Thoracic aorta (tissue), 2 donors: ENCODE measurements at regions not wholly inside any gene's neighbourhood (a gene's known extent, or its start where the extent isn't known, plus 50 kb on each side); places are given as distances from the start of the nearest gene placed in this dataset.

ENCODE experiments used
- ATAC-seq: fragments of 150-250 bp; one replicate; pipeline ENCODE4 v1.8.0; 2017; ENCODE audit warnings: low read depth; ENCODE audit not compliant: insufficient number of reproducible peaks, low FRiP score
- DNase-seq: peaks from one replicate; pipeline ENCODE4 v3.0.0-alpha.2; 2020; ENCODE audit warnings: low spot score
- H3K27ac ChIP-seq, 2 donors: fragments of 200-600 bp; sonication (generic); 1 replicate in 1 of 2; 2 replicates in 1 of 2; pipeline ENCODE4 v1.5.1; 2016; ENCODE audit warnings: mild to moderate bottlenecking in 2 of 2, moderate library complexity in 2 of 2
- H3K27me3 ChIP-seq: fragments of 200-600 bp; sonication (generic); replicated peaks from 2 replicates; pipeline ENCODE4 v1.6.0; 2016; ENCODE audit warnings: mild to moderate bottlenecking; ENCODE audit not compliant: insufficient read depth
- H3K36me3 ChIP-seq: fragments of 200-600 bp; sonication (generic); one replicate; pipeline ENCODE4 v1.5.1; 2016
- H3K4me1 ChIP-seq, 2 donors: fragments of 200-600 bp; sonication (generic); 1 replicate in 1 of 2; 2 replicates in 1 of 2; pipeline versions ENCODE4 v1.5.1 to v1.6.0; 2016; ENCODE audit warnings: low read depth in 2 of 2, mild to moderate bottlenecking in 1 of 2; ENCODE audit not compliant: control insufficient read depth in 1 of 2
- H3K4me3 ChIP-seq: fragments of 200-600 bp; sonication (generic); 2 replicates; pipeline ENCODE4 v1.5.1; 2016; ENCODE audit warnings: mild to moderate bottlenecking
- H3K9me3 ChIP-seq: fragments of 200-600 bp; sonication (generic); 2 replicates; pipeline ENCODE4 v1.5.1; 2016
- TF ChIP-seq, protein P1 (sequence below): fragments of 200-600 bp; sonication (generic); IDR thresholded peaks from one replicate; pipeline ENCODE4 v1.5.1; 2019; ENCODE audit warnings: antibody characterized with exemption

DNA sequence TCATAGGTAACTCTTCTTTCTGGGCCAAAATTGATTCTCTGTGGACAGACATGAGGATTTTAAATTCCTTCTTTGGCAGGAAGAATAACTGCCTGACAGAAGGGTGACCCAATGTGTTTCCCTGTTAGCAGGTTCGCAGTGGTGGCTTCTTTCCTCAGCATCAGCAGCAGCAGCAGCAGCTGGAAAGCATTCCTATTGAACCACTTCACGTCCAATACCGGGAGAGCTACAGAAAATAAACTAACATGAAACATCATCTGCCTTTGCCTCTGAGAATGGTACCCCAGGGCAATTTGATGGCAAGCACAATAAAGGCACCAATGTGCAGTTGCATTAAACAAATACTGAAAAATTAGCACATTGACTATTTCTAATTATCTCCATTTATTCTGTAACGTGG lies 214.5 kb downstream of the TMEM167A start:
- no peaks in the 10 kb centered on the region for H3K27me3 ChIP-seq
- no peak overlapping the region for H3K27ac ChIP-seq
- no peak for ATAC-seq
- TF ChIP-seq, protein P1, sequence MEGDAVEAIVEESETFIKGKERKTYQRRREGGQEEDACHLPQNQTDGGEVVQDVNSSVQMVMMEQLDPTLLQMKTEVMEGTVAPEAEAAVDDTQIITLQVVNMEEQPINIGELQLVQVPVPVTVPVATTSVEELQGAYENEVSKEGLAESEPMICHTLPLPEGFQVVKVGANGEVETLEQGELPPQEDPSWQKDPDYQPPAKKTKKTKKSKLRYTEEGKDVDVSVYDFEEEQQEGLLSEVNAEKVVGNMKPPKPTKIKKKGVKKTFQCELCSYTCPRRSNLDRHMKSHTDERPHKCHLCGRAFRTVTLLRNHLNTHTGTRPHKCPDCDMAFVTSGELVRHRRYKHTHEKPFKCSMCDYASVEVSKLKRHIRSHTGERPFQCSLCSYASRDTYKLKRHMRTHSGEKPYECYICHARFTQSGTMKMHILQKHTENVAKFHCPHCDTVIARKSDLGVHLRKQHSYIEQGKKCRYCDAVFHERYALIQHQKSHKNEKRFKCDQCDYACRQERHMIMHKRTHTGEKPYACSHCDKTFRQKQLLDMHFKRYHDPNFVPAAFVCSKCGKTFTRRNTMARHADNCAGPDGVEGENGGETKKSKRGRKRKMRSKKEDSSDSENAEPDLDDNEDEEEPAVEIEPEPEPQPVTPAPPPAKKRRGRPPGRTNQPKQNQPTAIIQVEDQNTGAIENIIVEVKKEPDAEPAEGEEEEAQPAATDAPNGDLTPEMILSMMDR = no peak
- no peaks in the 10 kb centered on the region for H3K36me3 ChIP-seq
- DNase-seq = no peak
- no peaks in the 10 kb centered on the region for H3K4me1 ChIP-seq
- no peaks in the 10 kb centered on the region for H3K9me3 ChIP-seq
- no peak overlapping the region for H3K4me3 ChIP-seq

DNA sequence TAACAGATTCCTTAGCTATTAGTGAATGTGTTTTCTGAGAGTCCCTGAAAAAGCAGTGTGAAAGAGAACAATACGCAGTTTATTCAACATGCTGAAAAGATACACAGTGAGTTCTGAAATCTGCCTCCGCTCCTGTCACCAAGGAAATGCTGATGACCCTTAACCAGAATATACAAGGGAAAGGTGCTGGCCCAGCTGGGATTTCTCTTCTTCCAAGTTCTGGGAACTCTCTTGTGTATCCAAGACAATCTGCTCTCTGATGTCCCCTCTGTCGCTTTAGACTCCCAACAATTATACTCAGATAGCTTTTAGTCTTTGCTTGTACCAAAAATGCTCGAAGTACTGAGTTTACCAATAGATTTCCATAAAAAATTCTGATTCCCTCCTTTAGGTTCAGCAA lies 214.9 kb downstream of the TMEM167A start:
- Histone ChIP-seq H3K9me3 (no peaks in the 10 kb centered on the region), H3K4me1 (no peaks in the 10 kb centered on the region), H3K27ac (no peak overlapping the region), H3K36me3 (no peaks in the 10 kb centered on the region), H3K27me3 (no peaks in the 10 kb centered on the region), H3K4me3 (no peak overlapping the region)
- no peak for ATAC-seq
- TF ChIP-seq, protein P1 = no peak
- DNase-seq = no peak

DNA sequence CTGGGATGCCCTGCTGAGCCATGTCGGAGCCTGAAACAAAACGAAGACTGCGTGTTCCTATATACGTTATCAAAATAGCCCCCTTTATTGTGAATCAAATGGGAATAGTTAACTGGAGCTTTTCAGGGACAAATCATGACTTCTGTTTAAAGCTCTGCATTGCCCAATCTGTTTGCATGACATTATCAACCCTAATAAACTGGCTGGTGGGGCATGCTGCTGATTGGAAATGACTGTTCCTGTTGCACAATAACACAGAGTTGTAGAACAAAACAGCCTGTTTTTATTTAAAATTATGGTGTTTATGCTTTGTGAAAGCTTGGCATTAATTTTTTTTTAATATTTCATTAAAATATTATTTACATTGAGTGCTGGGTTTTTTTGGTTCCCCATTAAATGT lies 215.5 kb downstream of the TMEM167A start:
- Histone ChIP-seq H3K27me3 (no peaks in the 10 kb centered on the region), H3K4me1 (no peaks in the 10 kb centered on the region), H3K36me3 (no peaks in the 10 kb centered on the region), H3K4me3 (no peak overlapping the region), H3K9me3 (no peaks in the 10 kb centered on the region), H3K27ac (no peak overlapping the region)
- ATAC-seq (no peak), DNase-seq (no peak)
- TF ChIP-seq, protein P1 = no peak

DNA sequence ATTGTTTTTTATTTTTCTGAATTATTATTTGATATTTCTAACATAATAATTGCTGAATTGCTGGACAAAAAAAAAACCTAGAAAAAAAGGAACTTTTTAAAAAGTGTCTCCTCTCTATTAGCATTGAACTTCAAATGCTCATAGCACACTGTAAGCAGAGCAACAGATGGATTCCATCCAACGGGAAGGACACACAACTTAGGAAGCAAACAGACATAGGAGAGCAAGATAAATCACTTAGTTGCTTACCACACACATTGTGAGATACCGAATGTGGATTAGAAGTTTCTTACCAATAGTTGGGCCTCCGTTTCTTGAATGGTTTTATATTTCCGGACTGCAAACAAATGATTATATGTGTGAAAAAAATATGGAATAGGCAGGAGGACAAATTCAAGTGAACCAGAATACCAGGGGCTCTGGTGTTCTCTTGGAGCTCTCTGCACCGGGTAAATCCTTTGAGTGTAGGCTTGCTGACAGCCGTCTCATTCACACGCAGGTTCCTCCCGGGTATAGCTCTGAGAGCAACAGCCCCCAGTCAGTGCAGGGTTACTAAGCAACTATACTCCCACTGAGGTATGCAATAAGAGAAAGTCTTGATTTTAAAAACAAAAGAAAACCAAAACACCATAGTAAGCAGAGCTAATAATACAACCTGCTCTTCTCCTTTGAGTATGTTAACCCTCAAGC lies 217.6 kb downstream of the TMEM167A start:
- H3K27ac ChIP-seq = no peak overlapping the region

DNA sequence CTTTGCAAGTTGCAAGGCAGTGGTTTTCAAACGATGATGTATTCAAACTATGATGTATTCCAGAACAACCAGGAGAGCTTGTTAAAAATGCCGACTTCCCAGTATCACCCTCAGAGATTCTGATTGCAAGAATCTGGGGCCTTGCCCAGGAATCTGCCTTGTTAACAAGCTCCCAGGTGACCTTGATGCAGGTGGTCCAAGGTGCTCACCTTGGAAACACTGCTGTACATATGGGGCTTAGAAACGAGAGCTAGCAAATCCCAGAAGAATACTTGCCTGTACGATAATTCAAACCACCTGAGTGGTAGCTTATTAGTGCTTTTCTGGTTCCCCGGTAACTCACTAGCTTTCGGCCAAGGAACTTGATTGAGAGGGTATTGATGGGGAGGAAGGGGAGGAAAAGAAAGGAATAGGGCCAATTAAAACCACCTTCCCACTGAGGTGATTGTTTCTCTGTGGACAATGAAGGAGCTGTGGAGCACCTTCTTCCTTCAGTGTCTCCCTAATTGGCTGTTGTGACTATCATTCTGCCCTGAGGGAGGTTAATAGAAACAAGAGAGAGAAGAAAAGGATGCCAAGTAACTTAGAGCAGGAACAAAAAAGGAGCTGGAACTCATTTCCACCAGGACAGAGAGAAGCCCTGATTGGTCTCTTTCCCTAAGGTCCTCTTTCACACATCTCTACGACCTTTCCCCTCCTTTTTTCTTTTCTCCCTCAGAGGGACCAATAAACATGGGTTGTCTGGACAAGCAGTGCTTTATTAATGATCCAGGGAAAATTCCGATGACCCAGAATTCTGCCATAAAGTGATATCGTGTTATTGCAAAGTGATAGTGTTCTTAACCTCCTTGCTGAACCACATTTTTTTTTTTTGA lies 218.8 kb downstream of the TMEM167A start:
- ATAC-seq = no peak
- Histone ChIP-seq H3K4me3 (no peak overlapping the region), H3K36me3 (no peaks in the 10 kb centered on the region), H3K27ac (no peak overlapping the region), H3K27me3 (no peaks in the 10 kb centered on the region), H3K4me1 (no peaks in the 10 kb centered on the region), H3K9me3 (no peaks in the 10 kb centered on the region)
- no peak for DNase-seq
- TF ChIP-seq, protein P1 = no peak

More for the DNA sequence above, 217.6 kb downstream of the TMEM167A start:
- H3K9me3 ChIP-seq = no peaks in the 10 kb centered on the region
- ATAC-seq (no peak), DNase-seq (no peak)
- no peaks in the 10 kb centered on the region for H3K4me1 ChIP-seq
- H3K36me3 ChIP-seq = no peaks in the 10 kb centered on the region
- TF ChIP-seq, protein P1 = no peak
- no peaks in the 10 kb centered on the region for H3K27me3 ChIP-seq
- no peak overlapping the region for H3K4me3 ChIP-seq
